Umbilical cord (tissue), 1 donor: ENCODE measurements at regions not wholly inside any gene's neighbourhood (a gene's known extent, or its start where the extent isn't known, plus 50 kb on each side); places are given as distances from the start of the nearest gene placed in this dataset.

Experiments
- DNase-seq: peaks from one replicate; pipeline ENCODE4 v3.0.0-alpha.2; 2015; ENCODE audit warnings: low spot score

- no peak for DNase-seq
Measured at GRCh38 chr10:2117641-2118040, 380.3 kb upstream of the ADARB2 start.

GRCh38 chr10:2111965-2112364 lies 374.6 kb upstream of the ADARB2 start:
- no peak for DNase-seq

- DNase-seq, result no peak
Measured at GRCh38 chr10:2108496-2108895, 371.2 kb upstream of the ADARB2 start.

GRCh38 chr10:2106641-2107040 lies 369.3 kb upstream of the ADARB2 start:
- DNase-seq, result no peak

DNA sequence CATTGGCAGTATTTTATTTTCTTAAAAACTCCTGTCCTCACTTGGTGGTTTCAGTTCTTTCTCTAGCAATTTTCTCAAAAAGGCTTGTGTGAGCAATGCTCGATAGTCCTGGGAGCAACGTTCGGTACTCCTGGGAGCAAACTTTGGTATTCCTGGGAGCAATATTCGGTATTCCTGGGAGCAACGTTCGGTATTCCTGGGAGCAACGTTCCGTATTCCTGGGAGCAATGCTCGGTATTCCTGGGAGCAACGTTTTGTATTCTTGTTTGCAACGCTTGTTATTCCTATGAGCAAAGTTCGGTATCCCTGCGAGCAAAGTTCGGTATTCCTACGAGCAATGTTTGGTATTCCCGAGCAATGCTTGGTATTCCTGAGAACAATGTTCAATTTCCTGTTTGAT lies 362.0 kb upstream of the ADARB2 start:
- DNase-seq, result no peak

GRCh38 chr10:2097937-2098336 lies 360.6 kb upstream of the ADARB2 start:
- DNase-seq, result no peak

- DNase-seq, result no peak
Measured at GRCh38 chr10:2094171-2094570, 356.8 kb upstream of the ADARB2 start.

GRCh38 chr10:2083591-2083990 lies 346.3 kb upstream of the ADARB2 start:
- DNase-seq, result no peak

GRCh38 chr10:2081501-2081900 lies 344.2 kb upstream of the ADARB2 start:
- no peak for DNase-seq

DNA sequence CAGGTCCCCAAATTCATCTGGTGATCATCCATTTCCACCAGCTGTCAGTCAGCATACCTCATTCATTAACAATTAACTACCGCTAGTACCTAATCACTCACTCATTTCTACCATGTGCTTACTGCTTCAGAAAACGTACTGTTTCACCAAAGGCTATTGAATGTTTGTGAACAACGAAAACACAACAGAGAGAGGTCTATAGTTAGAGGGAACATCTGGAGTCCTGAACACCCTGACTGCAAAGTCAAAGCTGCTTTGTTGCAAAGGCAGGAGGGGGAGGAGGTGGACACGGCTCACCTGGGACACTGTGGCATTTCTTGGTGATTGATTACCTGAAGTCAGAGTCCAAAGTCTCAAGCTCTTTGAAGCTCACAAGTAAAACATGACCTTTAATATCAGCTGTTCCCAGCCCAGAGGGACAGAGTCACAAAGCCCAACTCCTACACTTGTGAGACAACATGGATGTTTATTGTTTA lies 342.3 kb upstream of the ADARB2 start:
- no peak for DNase-seq

DNA sequence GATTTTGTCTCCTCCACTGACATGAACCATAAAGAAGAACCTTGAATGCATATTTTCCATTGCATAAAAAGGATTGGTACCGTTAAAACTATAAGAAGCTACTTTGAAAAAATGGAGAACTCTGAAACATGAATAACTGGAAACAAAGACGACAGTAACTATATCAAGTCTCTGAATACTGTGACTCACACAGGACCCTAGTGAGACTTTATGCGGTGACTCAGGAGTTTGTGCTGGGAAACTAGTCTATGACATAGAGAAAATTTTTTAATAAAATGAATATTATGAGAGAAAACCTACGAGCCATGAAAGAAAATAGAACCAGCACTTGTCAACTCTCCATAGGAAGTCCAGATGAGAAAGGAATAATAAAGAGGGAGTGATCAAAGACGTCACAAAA lies 339.9 kb upstream of the ADARB2 start:
- DNase-seq, result no peak

DNA sequence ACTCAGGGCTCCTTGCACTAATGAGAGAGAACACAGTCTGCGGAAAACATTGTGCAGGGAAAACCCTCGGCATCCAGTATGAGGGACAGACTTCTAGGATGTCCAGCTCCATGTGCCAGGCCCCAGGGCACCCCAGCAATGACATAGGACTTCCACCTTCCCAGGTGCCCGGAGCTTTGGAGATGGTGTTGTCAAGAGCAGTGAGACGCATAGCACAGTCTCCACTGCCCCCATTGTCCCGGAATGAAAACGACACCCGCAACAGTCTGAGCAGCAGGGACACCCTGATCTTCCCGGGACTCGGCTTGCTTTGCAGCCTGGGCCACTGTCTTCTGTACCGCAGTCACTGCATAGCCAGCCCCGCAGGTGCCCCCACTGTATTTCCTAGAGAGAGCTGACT lies 339.2 kb upstream of the ADARB2 start:
- DNase-seq, result no peak

DNA sequence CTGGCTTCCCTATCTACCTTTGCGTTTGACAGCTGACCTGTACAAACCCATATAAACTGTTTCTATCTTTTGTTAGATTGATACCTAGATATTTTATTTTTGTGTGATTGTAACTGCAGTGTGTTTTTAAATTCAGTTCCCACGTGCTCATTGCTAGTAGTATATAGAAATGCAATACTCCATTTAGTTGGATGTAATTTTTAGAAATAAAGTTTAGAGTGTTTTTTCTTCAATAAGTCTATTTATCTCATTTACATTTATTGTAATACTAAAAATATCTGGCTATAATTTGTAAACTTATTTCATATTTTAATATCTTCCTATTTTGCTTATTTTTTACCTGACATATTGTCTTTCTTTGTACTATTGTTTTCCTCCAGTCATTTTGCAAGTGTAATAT lies 329.7 kb upstream of the ADARB2 start:
- DNase-seq, result no peak

GRCh38 chr10:2054728-2055127 lies 317.4 kb upstream of the ADARB2 start:
- no peak for DNase-seq

GRCh38 chr10:2053805-2054204 lies 316.5 kb upstream of the ADARB2 start:
- DNase-seq, result no peak

DNA sequence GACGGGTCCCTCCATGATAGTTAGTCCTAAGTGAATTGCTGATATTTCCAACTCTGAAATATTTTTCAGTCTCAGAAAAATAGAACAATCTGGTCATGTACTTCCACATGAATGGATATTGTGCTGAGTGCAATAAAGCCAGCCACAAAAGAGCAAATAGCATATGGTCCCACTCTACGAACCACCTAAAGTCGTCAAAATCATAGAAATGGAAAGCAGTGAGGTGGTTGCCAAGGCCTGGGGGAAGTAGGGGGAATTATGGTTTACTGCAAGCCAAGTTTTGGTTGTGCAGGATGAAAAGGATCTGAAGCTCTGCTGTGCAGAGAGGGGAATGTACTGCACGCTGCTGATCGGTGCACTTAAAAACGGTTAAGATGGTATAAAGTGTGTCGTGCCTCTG lies 313.8 kb upstream of the ADARB2 start:
- DNase-seq, result no peak

DNA sequence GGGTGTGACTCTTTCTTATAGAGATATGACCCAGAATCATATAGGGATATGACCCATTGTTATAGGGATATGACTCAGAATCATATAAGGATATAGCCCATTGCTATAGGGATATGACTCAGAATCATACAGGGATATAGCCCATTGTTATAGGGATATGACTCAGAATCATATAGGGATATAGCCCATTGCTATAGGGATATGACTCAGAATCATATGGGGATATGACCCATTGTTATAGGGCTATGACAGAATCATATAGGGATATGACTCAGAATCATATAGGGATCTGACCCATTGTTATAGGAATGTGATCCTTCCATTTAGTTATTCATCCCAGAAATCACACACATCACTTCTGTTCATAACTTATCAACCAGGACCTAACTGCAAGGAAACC lies 312.2 kb upstream of the ADARB2 start:
- DNase-seq, result no peak

- DNase-seq, result no peak
Measured at GRCh38 chr10:2048337-2048973, 311.1 kb upstream of the ADARB2 start.

DNA sequence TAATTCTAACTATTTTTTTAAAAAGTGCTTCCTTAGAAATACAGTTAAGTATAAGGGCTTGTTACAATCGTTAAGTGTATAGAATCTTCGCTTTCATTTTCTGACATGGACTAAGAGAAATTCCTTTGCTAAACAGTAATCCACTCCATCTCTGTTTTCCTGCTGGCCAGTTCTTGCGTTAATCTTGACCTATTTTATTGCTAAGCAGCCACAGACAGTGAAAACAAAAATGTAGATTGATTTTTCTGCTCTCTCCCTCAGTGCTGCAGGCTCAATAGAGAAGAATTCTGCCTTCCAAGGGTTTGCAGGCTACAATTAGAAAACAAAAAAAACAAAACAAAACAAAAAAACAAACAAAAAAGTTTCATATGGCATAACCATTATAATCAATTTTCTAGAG lies 310.4 kb upstream of the ADARB2 start:
- DNase-seq, result no peak

DNA sequence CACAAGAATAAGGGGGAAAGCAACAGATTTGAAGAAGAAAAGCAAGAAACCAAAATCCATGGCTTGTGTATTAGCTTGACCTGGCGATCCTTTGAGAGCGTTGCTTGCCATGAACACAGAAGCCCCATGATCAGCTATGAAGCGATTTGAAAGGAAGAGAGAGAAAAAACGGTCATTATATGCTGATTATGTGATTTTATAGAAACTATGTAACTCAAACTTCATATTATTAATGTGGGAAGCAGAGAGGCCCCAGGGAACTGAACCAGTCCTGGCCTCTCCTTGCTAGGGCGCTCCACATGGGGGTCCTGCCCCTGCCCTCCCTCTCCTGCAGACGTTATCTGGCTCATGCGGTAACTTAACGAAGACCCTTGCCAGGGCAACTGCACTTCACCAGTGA lies 306.1 kb upstream of the ADARB2 start:
- DNase-seq, result no peak

DNA sequence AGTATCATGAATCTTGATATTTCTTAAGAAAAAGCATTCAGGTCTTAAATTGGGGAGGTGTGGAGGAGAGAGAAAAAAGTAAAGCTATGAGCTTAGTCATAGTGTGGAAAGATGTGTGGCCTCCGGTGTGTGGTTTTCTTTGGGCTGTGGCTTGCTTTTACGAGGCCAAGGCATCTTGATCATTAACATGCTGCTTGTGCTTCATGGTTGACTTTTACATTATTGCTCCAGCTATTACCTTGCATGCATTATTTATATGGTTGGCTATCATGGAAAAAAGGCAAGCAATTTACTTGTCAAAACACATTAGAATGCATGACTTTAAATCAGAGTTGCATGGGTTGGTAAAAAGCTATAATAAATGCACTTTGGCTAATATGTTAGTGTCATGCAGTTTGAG lies 300.7 kb upstream of the ADARB2 start:
- no peak for DNase-seq

GRCh38 chr10:2037246-2037645 lies 299.9 kb upstream of the ADARB2 start:
- no peak for DNase-seq

DNA sequence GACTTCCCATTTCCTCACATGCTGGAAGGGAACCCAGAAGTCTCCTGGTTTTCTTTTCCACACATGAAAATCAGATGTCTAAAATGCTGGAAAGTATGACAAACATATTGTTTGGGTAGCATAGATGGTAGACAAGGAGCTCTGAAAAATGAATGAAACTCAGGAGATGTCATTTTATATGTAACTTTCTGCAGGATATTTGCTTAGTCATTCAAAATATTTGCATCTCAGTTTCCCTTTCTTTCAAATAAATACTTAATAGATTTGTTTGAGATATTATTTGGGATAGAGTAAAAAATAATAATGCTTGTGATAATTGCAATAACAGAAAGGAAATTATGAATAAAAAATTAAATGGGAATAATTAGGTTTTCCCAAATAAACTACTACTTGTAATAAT lies 298.9 kb upstream of the ADARB2 start:
- DNase-seq, result no peak

- no peak for DNase-seq
Measured at GRCh38 chr10:2030046-2030445, 292.7 kb upstream of the ADARB2 start.
